ENCODE measurements at regions not wholly inside any gene's neighbourhood (a gene's known extent, or its start where the extent isn't known, plus 50 kb on each side); places are given as distances from the start of the nearest gene placed in this dataset.
"Not testable (repeated sequence)": the region's sequence is repeated elsewhere in the genome, so short reads cannot be mapped to it uniquely, and the experiment has no call there.

- TF ChIP-seq CTCF (IDR thresholded peaks at IDR 0.05 in 4 of 5, conservative IDR thresholded peaks at IDR 0.05 in 1 of 5) (no peak), POLR2A (IDR thresholded peaks at IDR 0.05) (no peak)
- Histone ChIP-seq H3K4me1 (no peaks in the 10 kb centered on the region), H3K27ac (no peak overlapping the region), H3K27me3 (no peaks in the 10 kb centered on the region), H3K9me3 (no peaks in the 10 kb centered on the region), H3K4me3 (no peak overlapping the region), H3K36me3 (no peaks in the 10 kb centered on the region)
- intact Hi-C loops (cut with DNase I; ENCODE audit: low total_unique reads) (no loop called here), in situ Hi-C loops (cut with MboI; ENCODE audit: low sequenced_read_pairs in 4 of 4) (no loop called here)
- ATAC-seq (no peak), DNase-seq (no peak)
These were observed 72.4 kb upstream of the SLC66A3 start for GRCh38 chr2:11082880-11083279.

- H3K4me1 ChIP-seq; intact Hi-C loops (cut with DNase I; ENCODE audit: low total_unique reads); ATAC-seq; in situ Hi-C loops (cut with MboI; ENCODE audit: low sequenced_read_pairs in 4 of 4); H3K36me3 ChIP-seq; DNase-seq; H3K27me3 ChIP-seq; H3K9me3 ChIP-seq; H3K27ac ChIP-seq; H3K4me3 ChIP-seq: not testable (repeated sequence)
These were observed 66.4 kb upstream of the SLC66A3 start for GRCh38 chr2:11088821-11089220.

GRCh38 chr2:11090187-11090586, 65.1 kb upstream of the SLC66A3 start:
- intact Hi-C loops (cut with DNase I; ENCODE audit: low total_unique reads): no loop called here
- Histone ChIP-seq H3K27me3 (no peaks in the 10 kb centered on the region), H3K4me3 (no peak overlapping the region), H3K27ac (no peak overlapping the region), H3K36me3 (no peaks in the 10 kb centered on the region), H3K4me1 (no peaks in the 10 kb centered on the region), H3K9me3 (no peaks in the 10 kb centered on the region)
- DNase-seq (no peak), ATAC-seq (no peak)
- TF ChIP-seq POLR2A (IDR thresholded peaks at IDR 0.05) (no peak), CTCF (IDR thresholded peaks at IDR 0.05 in 4 of 5, conservative IDR thresholded peaks at IDR 0.05 in 1 of 5) (no peak)
- in situ Hi-C loops (cut with MboI; ENCODE audit: low sequenced_read_pairs in 4 of 4): no loop called here

GRCh38 chr2:11092701-11093335, 62.4 kb upstream of the SLC66A3 start:
- no peak overlapping the region for H3K4me3 ChIP-seq
- H3K4me1 ChIP-seq: peaks cover 0 to 14% of the 10 kb centered on the region in 2 donors
- no peak overlapping the region for H3K27ac ChIP-seq
- DNase-seq (no peak), ATAC-seq (no peak)
- no peaks in the 10 kb centered on the region for H3K9me3 ChIP-seq
- TF ChIP-seq CTCF (IDR thresholded peaks at IDR 0.05 in 4 of 5, conservative IDR thresholded peaks at IDR 0.05 in 1 of 5) (no peak), POLR2A (IDR thresholded peaks at IDR 0.05) (no peak)
- H3K27me3 ChIP-seq: no peaks in the 10 kb centered on the region
- no peaks in the 10 kb centered on the region for H3K36me3 ChIP-seq
- in situ Hi-C loops (cut with MboI; ENCODE audit: low sequenced_read_pairs in 4 of 4) (no loop called here), intact Hi-C loops (cut with DNase I; ENCODE audit: low total_unique reads) (no loop called here)

GRCh38 chr2:11093467-11093866, 61.8 kb upstream of the SLC66A3 start:
- peaks cover 0 to 19% of the 10 kb centered on the region in 2 donors for H3K4me1 ChIP-seq
- TF ChIP-seq CTCF (IDR thresholded peaks at IDR 0.05 in 4 of 5, conservative IDR thresholded peaks at IDR 0.05 in 1 of 5) (no peak), POLR2A (IDR thresholded peaks at IDR 0.05) (no peak)
- H3K27ac ChIP-seq: no peak overlapping the region
- H3K27me3 ChIP-seq: no peaks in the 10 kb centered on the region
- in situ Hi-C loops (cut with MboI; ENCODE audit: low sequenced_read_pairs in 4 of 4) (no loop called here), intact Hi-C loops (cut with DNase I; ENCODE audit: low total_unique reads) (no loop called here)
- H3K4me3 ChIP-seq: no peak overlapping the region
- DNase-seq: no peak
- no peaks in the 10 kb centered on the region for H3K36me3 ChIP-seq
- ATAC-seq: no peak
- H3K9me3 ChIP-seq: no peaks in the 10 kb centered on the region
